ENCODE measurements at regions not wholly inside any gene's neighbourhood (a gene's known extent, or its start where the extent isn't known, plus 50 kb on each side); places are given as distances from the start of the nearest gene placed in this dataset.

GRCh38 chrX:69222103-69223090, 57.1 kb upstream of the PJA1 start:
- no peak overlapping the region for H3K27ac ChIP-seq (ENCODE audit: low read depth in 1 of 2, low read length in 1 of 2)
- peaks cover 0 to 4% (median 0%) of the 10 kb centered on the region in 4 donors for H3K9me3 ChIP-seq (ENCODE audit: control insufficient read depth in 4 of 4, insufficient read depth in 3 of 4, low read length in 3 of 4)
- ATAC-seq (ENCODE audit: insufficient read depth, low FRiP score) (peak; percentile 28), DNase-seq (peak; percentile 79 to 85 (median 85))
- H3K9ac ChIP-seq (ENCODE audit: insufficient read depth in 1 of 2, low read length in 2 of 2) = no peak overlapping the region
- peaks cover 0 to 2% (median 2%) of the 10 kb centered on the region in 3 donors for H3K27me3 ChIP-seq (ENCODE audit: control insufficient read depth in 3 of 3, insufficient read depth in 3 of 3, low read length in 2 of 3)
- peaks cover 0 to 11% (median 0%) of the 10 kb centered on the region in 5 donors for H3K4me1 ChIP-seq (ENCODE audit: control insufficient read depth in 5 of 5, insufficient read depth in 5 of 5, low read length in 5 of 5)
- TF ChIP-seq CTCF (IDR thresholded peaks at IDR 0.05; ENCODE audit: control extremely low read depth, extremely low read depth) = peak; percentile 59
- H3K4me3 ChIP-seq = no peak overlapping the region
- 10 to 18% methylated on average over 11 to 12 of the region's 12 CpGs for WGBS, 2 donors
- H3K36me3 ChIP-seq (ENCODE audit: control insufficient read depth in 4 of 4, insufficient read depth in 4 of 4, low read length in 4 of 4) = no peaks in the 10 kb centered on the region

- H3K27ac ChIP-seq (ENCODE audit: low read depth in 1 of 2, low read length in 1 of 2) = no peak overlapping the region
- no peaks in the 10 kb centered on the region for H3K36me3 ChIP-seq (ENCODE audit: control insufficient read depth in 4 of 4, insufficient read depth in 4 of 4, low read length in 4 of 4)
- DNase-seq (no peak), ATAC-seq (ENCODE audit: insufficient read depth, low FRiP score) (no peak)
- H3K9me3 ChIP-seq (ENCODE audit: control insufficient read depth in 4 of 4, insufficient read depth in 3 of 4, low read length in 3 of 4) = peaks cover 0 to 4% (median 0%) of the 10 kb centered on the region in 4 donors
- H3K27me3 ChIP-seq (ENCODE audit: control insufficient read depth in 3 of 3, insufficient read depth in 3 of 3, low read length in 2 of 3) = peaks cover 0 to 2% (median 2%) of the 10 kb centered on the region in 3 donors
- no peak overlapping the region for H3K9ac ChIP-seq (ENCODE audit: insufficient read depth in 1 of 2, low read length in 2 of 2)
- TF ChIP-seq CTCF (IDR thresholded peaks at IDR 0.05; ENCODE audit: control extremely low read depth, extremely low read depth) = no peak
- peaks cover 0 to 18% (median 3%) of the 10 kb centered on the region in 5 donors for H3K4me1 ChIP-seq (ENCODE audit: control insufficient read depth in 5 of 5, insufficient read depth in 5 of 5, low read length in 5 of 5)
- WGBS, 2 donors = 30 to 38% methylated on average over 23 to 38 of the region's 38 CpGs
- no peak overlapping the region for H3K4me3 ChIP-seq
Measured at GRCh38 chrX:69221239-69222102, 56.2 kb upstream of the PJA1 start.

GRCh38 chrX:69218407-69218997, 53.2 kb upstream of the PJA1 start:
- no peak overlapping the region for H3K4me3 ChIP-seq
- ATAC-seq (ENCODE audit: insufficient read depth, low FRiP score) = no peak
- no peaks in the 10 kb centered on the region for H3K36me3 ChIP-seq (ENCODE audit: control insufficient read depth in 4 of 4, insufficient read depth in 4 of 4, low read length in 4 of 4)
- H3K27me3 ChIP-seq (ENCODE audit: control insufficient read depth in 3 of 3, insufficient read depth in 3 of 3, low read length in 2 of 3) = no peaks in the 10 kb centered on the region
- H3K27ac ChIP-seq (ENCODE audit: low read depth in 1 of 2, low read length in 1 of 2) = no peak overlapping the region
- DNase-seq = no peak
- H3K4me1 ChIP-seq (ENCODE audit: control insufficient read depth in 5 of 5, insufficient read depth in 5 of 5, low read length in 5 of 5) = peaks cover 0 to 26% (median 6%) of the 10 kb centered on the region in 5 donors
- WGBS, 2 donors = 72 to 100% methylated on average over 2 of the region's 2 CpGs
- peaks cover 0 to 4% (median 0%) of the 10 kb centered on the region in 4 donors for H3K9me3 ChIP-seq (ENCODE audit: control insufficient read depth in 4 of 4, insufficient read depth in 3 of 4, low read length in 3 of 4)
- no peak overlapping the region for H3K9ac ChIP-seq (ENCODE audit: insufficient read depth in 1 of 2, low read length in 2 of 2)
- TF ChIP-seq CTCF (IDR thresholded peaks at IDR 0.05; ENCODE audit: control extremely low read depth, extremely low read depth) = no peak

All from lung (tissue), 11 donors.